Transverse colon (tissue), 4 donors: ENCODE measurements at regions not wholly inside any gene's neighbourhood (a gene's known extent, or its start where the extent isn't known, plus 50 kb on each side); places are given as distances from the start of the nearest gene placed in this dataset.

Source experiments
- CTCF ChIP-seq, 5 experiments: fragments of 200-600 bp in 3 of 5; fragments of 450-650 bp in 2 of 5; sonication (generic) in 3 of 5; IDR thresholded peaks; 1 replicate in 2 of 5; 2 replicates in 3 of 5; pipeline ENCODE4 v1.5.1; 2016 to 2017; ENCODE audit warnings: antibody characterized with exemption in 5 of 5, inconsistent platforms in 3 of 5, mild to moderate bottlenecking in 2 of 5, moderate library complexity in 1 of 5
- POLR2AphosphoS5 ChIP-seq, 3 donors: sonication (generic); formaldehyde crosslinking; IDR thresholded peaks; one replicate each; pipeline ENCODE4 v1.6.1; 2016; ENCODE audit warnings: antibody characterized with exemption in 3 of 3

DNA sequence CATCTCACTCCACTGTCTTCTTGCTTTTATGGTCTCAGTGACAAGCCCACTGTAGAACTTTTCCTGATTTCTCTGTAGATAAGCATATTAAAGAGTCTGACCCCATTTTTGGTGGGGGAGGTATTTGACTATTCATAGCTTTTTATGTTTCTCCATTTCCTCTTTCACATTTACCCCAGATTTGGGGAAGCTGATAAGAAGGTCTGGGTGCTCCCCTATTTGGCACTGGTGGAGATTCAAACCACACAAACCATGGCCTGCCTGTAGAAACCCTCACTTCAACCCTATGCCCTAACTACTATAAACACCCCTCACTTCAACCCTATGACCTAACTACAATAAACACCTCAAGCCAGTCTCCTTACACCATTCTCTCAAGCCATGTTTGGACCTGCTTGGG lies 196.2 kb upstream of the SYNDIG1 start:
- TF ChIP-seq POLR2AphosphoS5 (IDR thresholded peaks at IDR 0.05) (no peak), CTCF (IDR thresholded peaks at IDR 0.05) (no peak)
